ENCODE measurements at regions not wholly inside any gene's neighbourhood (a gene's known extent, or its start where the extent isn't known, plus 50 kb on each side); places are given as distances from the start of the nearest gene placed in this dataset.

DNA sequence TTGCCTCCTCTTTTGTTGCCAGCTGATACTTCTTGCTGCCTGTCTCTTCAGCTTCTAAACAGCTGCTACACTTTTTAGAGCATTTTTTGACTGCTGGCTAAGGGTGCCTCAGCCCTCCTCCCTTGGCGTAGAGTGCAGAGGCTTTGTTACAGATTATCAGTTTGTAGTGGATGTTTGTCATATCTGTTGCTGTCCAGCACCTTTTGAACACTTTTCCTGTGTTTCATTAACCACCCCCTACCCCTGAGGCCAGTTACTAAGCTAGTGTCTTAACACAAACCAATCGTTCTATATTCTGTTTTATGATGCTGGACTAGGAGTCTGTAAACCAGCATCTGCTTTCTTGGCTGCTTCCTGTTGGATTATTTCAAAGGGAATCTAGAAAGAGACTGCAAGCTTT lies 441.5 kb downstream of the DNAH5 start:
- ChIA-PET CTCF (no interaction called here), RAD21 (ENCODE audit: low non-redundant PET in 1 of 2, low total read pairs in 2 of 2, uncharacterized antibody in 2 of 2, unreplicated experiment in 2 of 2) (no interaction called here), POLR2A (no interaction called here)
- H3K27me3 ChIP-seq (ENCODE audit: insufficient read depth, low read length) = no peaks in the 10 kb centered on the region
- intact Hi-C loops (cut with micrococcal nuclease) = no loop called here
- H3K4me2 ChIP-seq (ENCODE audit: low read length) = no peak overlapping the region
- peaks cover 5 to 15% of the 10 kb centered on the region in 2 experiments; a peak in 2 of 4 replicates for H3K9me3 ChIP-seq (ENCODE audit: control insufficient read depth in 1 of 2, insufficient read depth in 1 of 2, low read depth in 1 of 2, low read length in 2 of 2)
- no peaks in the 10 kb centered on the region for H3K36me3 ChIP-seq (ENCODE audit: control insufficient read depth in 1 of 2, insufficient read depth in 2 of 2, low read length in 2 of 2)
- H3K4me1 ChIP-seq (ENCODE audit: control insufficient read depth in 1 of 2, insufficient read depth in 2 of 2, low read length in 2 of 2) = no peaks in the 10 kb centered on the region
- H3K9ac ChIP-seq (ENCODE audit: low read length) = no peak overlapping the region
- H3K79me2 ChIP-seq (ENCODE audit: insufficient read depth, low read length) = no peaks in the 10 kb centered on the region
- H3K4me3 ChIP-seq (replicated peaks in 1 of 2; ENCODE audit: low read depth in 1 of 2, low read length in 2 of 2) = no peak overlapping the region
- H2AFZ ChIP-seq (ENCODE audit: low read depth, low read length, poor library complexity, severe bottlenecking) = no peak overlapping the region
- no peak overlapping the region for H3K27ac ChIP-seq (ENCODE audit: low read depth, low read length)
- DNase-seq (ENCODE audit: low read depth, low spot score) = no peak
- no peak for TF ChIP-seq ELF1 (IDR thresholded peaks at IDR 0.05; ENCODE audit: borderline replicate concordance, low read depth)
- no peak for TF ChIP-seq RAD21 (IDR thresholded peaks at IDR 0.05; ENCODE audit: low read depth)
- no peak for TF ChIP-seq EZH2phosphoT487 (IDR thresholded peaks at IDR 0.05; ENCODE audit: borderline replicate concordance)
- TF ChIP-seq, protein P1, sequence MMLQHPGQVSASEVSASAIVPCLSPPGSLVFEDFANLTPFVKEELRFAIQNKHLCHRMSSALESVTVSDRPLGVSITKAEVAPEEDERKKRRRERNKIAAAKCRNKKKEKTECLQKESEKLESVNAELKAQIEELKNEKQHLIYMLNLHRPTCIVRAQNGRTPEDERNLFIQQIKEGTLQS (IDR thresholded peaks at IDR 0.05) = no peak
- TF ChIP-seq, protein P2, sequence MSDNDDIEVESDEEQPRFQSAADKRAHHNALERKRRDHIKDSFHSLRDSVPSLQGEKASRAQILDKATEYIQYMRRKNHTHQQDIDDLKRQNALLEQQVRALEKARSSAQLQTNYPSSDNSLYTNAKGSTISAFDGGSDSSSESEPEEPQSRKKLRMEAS (IDR thresholded peaks at IDR 0.05) = no peak
- no peak for TF ChIP-seq CBX3 (IDR thresholded peaks at IDR 0.05; ENCODE audit: low read depth)
- no peak for TF ChIP-seq EGR1 (IDR thresholded peaks at IDR 0.05; ENCODE audit: low read depth)
- TF ChIP-seq ZFX (IDR thresholded peaks at IDR 0.05) = no peak
- TF ChIP-seq, protein P3, sequence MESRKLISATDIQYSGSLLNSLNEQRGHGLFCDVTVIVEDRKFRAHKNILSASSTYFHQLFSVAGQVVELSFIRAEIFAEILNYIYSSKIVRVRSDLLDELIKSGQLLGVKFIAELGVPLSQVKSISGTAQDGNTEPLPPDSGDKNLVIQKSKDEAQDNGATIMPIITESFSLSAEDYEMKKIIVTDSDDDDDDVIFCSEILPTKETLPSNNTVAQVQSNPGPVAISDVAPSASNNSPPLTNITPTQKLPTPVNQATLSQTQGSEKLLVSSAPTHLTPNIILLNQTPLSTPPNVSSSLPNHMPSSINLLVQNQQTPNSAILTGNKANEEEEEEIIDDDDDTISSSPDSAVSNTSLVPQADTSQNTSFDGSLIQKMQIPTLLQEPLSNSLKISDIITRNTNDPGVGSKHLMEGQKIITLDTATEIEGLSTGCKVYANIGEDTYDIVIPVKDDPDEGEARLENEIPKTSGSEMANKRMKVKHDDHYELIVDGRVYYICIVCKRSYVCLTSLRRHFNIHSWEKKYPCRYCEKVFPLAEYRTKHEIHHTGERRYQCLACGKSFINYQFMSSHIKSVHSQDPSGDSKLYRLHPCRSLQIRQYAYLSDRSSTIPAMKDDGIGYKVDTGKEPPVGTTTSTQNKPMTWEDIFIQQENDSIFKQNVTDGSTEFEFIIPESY (IDR thresholded peaks at IDR 0.05; ENCODE audit: extremely low read depth, insufficient replicate concordance, low read length) = no peak
- TF ChIP-seq SRF (IDR thresholded peaks at IDR 0.05; ENCODE audit: low read depth) = no peak
- TF ChIP-seq EZH2 (IDR thresholded peaks at IDR 0.05) = no peak
- TF ChIP-seq POLR2A (IDR thresholded peaks at IDR 0.05; ENCODE audit: borderline replicate concordance, extremely low read depth, insufficient read depth, insufficient read length) = no peak
- no peaks in the 10 kb centered on the region for H3K9me2 ChIP-seq (ENCODE audit: insufficient read depth)
- H4K20me1 ChIP-seq (ENCODE audit: insufficient read depth) = no peaks in the 10 kb centered on the region
- no peak for ATAC-seq
- BruUV-seq (replicated peaks) = no TSS peak

All from HCT116 (cell line).